ENCODE measurements at regions not wholly inside any gene's neighbourhood (a gene's known extent, or its start where the extent isn't known, plus 50 kb on each side); places are given as distances from the start of the nearest gene placed in this dataset.
"Not testable (repeated sequence)": the region's sequence is repeated elsewhere in the genome, so short reads cannot be mapped to it uniquely, and the experiment has no call there.

- H3K4me3 ChIP-seq (ENCODE audit: low read length) = no peak overlapping the region
- DNase-seq (ENCODE audit: low read depth) = no peak
- no peak for TF ChIP-seq CTCF (conservative IDR thresholded peaks at IDR 0.05; ENCODE audit: low read depth, low read length)
These were observed 522.5 kb downstream of the SMARCA1 start for GRCh38 chrX:129000797-129001196.

- no peak for DNase-seq (ENCODE audit: low read depth)
- TF ChIP-seq CTCF (conservative IDR thresholded peaks at IDR 0.05; ENCODE audit: low read depth, low read length) = no peak
- H3K4me3 ChIP-seq (ENCODE audit: low read length) = no peak overlapping the region
These were observed 523.3 kb downstream of the SMARCA1 start for GRCh38 chrX:129000018-129000417.

GRCh38 chrX:128992107-128992971 lies 531.0 kb downstream of the SMARCA1 start:
- no peak for DNase-seq (ENCODE audit: low read depth)
- H3K4me3 ChIP-seq (ENCODE audit: low read length) = no peak overlapping the region
- TF ChIP-seq CTCF (conservative IDR thresholded peaks at IDR 0.05; ENCODE audit: low read depth, low read length) = no peak

GRCh38 chrX:128975745-128976144 lies 547.5 kb downstream of the SMARCA1 start:
- no peak overlapping the region for H3K4me3 ChIP-seq (ENCODE audit: low read length)
- TF ChIP-seq CTCF (conservative IDR thresholded peaks at IDR 0.05; ENCODE audit: low read depth, low read length) = peak; percentile 43
- no peak for DNase-seq (ENCODE audit: low read depth)

- H3K4me3 ChIP-seq (ENCODE audit: low read length) = no peak overlapping the region
- no peak for DNase-seq (ENCODE audit: low read depth)
- TF ChIP-seq CTCF (conservative IDR thresholded peaks at IDR 0.05; ENCODE audit: low read depth, low read length) = no peak
These were observed 550.3 kb downstream of the SMARCA1 start for GRCh38 chrX:128973033-128973432.

- no peak for TF ChIP-seq CTCF (conservative IDR thresholded peaks at IDR 0.05; ENCODE audit: low read depth, low read length)
- no peak for DNase-seq (ENCODE audit: low read depth)
- no peak overlapping the region for H3K4me3 ChIP-seq (ENCODE audit: low read length)
These were observed 562.0 kb downstream of the SMARCA1 start for GRCh38 chrX:128961290-128961689.

GRCh38 chrX:128954697-128955096 lies 568.6 kb downstream of the SMARCA1 start:
- not testable (repeated sequence) for DNase-seq (ENCODE audit: low read depth); H3K4me3 ChIP-seq (ENCODE audit: low read length)

Data from retinal pigment epithelial cell (primary cell).